Astrocyte (in vitro differentiated cells and primary cell): ENCODE measurements at regions not wholly inside any gene's neighbourhood (a gene's known extent, or its start where the extent isn't known, plus 50 kb on each side); places are given as distances from the start of the nearest gene placed in this dataset.

Source experiments
- DNase-seq: peaks from one replicate; pipeline ENCODE4 v3.0.0-alpha.2; 2010; ENCODE audit warnings: low read depth
- FAIRE-seq: peaks from 2 replicates; lab custom pipeline; 2011; peaks lifted over from hg19 to GRCh38; lab: Jason Lieb, UNC
- H2AFZ ChIP-seq: 2 replicates; pipeline ENCODE4 v1.6.0; 2012; ENCODE audit warnings: low read depth, low read length, inconsistent platforms
- H3K27ac ChIP-seq: 2 replicates; pipeline ENCODE4 v1.5.1; 2011; ENCODE audit warnings: low read depth, low read length, inconsistent platforms
- H3K27me3 ChIP-seq: 2 replicates; pipeline ENCODE4 v1.6.0; 2011; ENCODE audit warnings: low read length, inconsistent platforms; ENCODE audit not compliant: insufficient read depth
- H3K36me3 ChIP-seq: 2 replicates; pipeline ENCODE4 v1.5.1; 2011; ENCODE audit warnings: low read length, inconsistent platforms; ENCODE audit not compliant: insufficient read depth
- H3K4me1 ChIP-seq: 2 replicates; pipeline ENCODE4 v1.5.1; 2011; ENCODE audit warnings: low read length, inconsistent platforms; ENCODE audit not compliant: insufficient read depth
- H3K4me2 ChIP-seq: 2 replicates; pipeline ENCODE4 v1.6.0; 2012; ENCODE audit warnings: low read length, inconsistent platforms
- H3K4me3 ChIP-seq: 2 replicates; pipeline ENCODE4 v1.5.1; 2011; ENCODE audit warnings: low read depth, mild to moderate bottlenecking, low read length, inconsistent platforms; ENCODE audit not compliant: insufficient read depth
- H3K79me2 ChIP-seq: 2 replicates; pipeline ENCODE4 v1.6.0; 2012; ENCODE audit warnings: mild to moderate bottlenecking, low read length, inconsistent platforms; ENCODE audit not compliant: insufficient read depth
- H3K9ac ChIP-seq: 2 replicates; pipeline ENCODE4 v1.6.0; 2012; ENCODE audit warnings: mild to moderate bottlenecking, low read length, inconsistent platforms
- H3K9me3 ChIP-seq: 2 replicates; pipeline ENCODE4 v1.5.1; 2012; ENCODE audit warnings: low read depth, mild to moderate bottlenecking, low read length, inconsistent platforms; ENCODE audit not compliant: insufficient read depth
- H4K20me1 ChIP-seq: 2 replicates; pipeline ENCODE4 v1.6.0; 2012; ENCODE audit warnings: low read length, inconsistent platforms; ENCODE audit not compliant: insufficient read depth
- H3K27ac Mint-ChIP-seq: one replicate; pipeline ENCODE4 v1.8.0; 2021; ENCODE audit warnings: mild to moderate bottlenecking, mixed read lengths; ENCODE audit not compliant: unreplicated experiment
- H3K27me3 Mint-ChIP-seq: one replicate; pipeline ENCODE4 v1.8.0; 2021; ENCODE audit warnings: low read depth, mixed read lengths; ENCODE audit not compliant: unreplicated experiment
- H3K36me3 Mint-ChIP-seq: one replicate; pipeline ENCODE4 v1.8.0; 2021; ENCODE audit warnings: low read depth, mixed read lengths; ENCODE audit not compliant: unreplicated experiment
- H3K4me1 Mint-ChIP-seq: one replicate; pipeline ENCODE4 v1.8.0; 2021; ENCODE audit warnings: low read depth, mixed read lengths; ENCODE audit not compliant: unreplicated experiment
- H3K4me3 Mint-ChIP-seq: one replicate; pipeline ENCODE4 v1.8.0; 2021; ENCODE audit warnings: mild to moderate bottlenecking, moderate library complexity, mixed read lengths; ENCODE audit not compliant: unreplicated experiment
- H3K9me3 Mint-ChIP-seq: one replicate; pipeline ENCODE4 v1.8.0; 2021; ENCODE audit warnings: mild to moderate bottlenecking, mixed read lengths; ENCODE audit not compliant: unreplicated experiment
- CTCF ChIP-seq: IDR thresholded peaks from 2 replicates; pipeline ENCODE4 v1.5.1; 2011; ENCODE audit warnings: low read depth, mild to moderate bottlenecking, inconsistent platforms, low read length, moderate library complexity; ENCODE audit not compliant: insufficient read depth
- EZH2 ChIP-seq: IDR thresholded peaks from 2 replicates; pipeline ENCODE4 v1.6.1; 2012; ENCODE audit warnings: mild to moderate bottlenecking, low read length, inconsistent platforms; ENCODE audit not compliant: insufficient read depth

DNA sequence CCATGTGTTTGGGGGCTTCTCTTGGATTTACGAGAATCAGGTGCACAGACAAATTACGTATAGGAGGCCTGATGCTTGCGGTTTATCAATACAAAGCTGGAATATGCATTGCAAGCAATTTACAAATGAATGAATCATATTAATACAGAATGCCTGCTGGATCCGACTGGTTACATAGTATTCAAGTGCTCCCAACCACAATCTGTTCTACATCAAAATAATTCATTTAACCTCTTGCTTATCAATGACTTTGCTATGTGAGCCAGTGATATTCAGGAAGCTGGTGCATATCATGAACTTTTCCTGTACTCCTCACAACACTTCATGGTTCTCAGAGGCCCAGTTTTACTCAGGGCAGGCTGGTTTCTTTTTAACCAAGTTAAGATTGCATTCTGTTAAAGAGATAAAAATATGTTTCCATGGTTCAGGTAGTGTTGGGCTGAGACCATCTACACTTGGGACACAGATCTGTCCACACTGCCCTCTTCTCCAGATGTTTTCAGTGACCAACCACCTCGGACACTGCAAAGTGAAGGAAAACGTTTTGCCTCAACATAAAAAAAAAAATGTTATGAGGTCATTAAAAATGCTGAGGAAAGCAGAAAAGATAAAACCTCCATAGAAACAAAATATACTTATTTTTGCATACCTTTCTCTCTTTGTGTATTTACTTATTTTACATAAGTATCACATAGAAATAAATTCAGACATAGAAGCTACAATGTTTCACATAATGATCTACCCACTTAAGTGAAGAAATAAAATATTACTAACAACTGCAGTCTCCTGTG is 200.1 kb upstream of the VCX3A start:
- Histone ChIP-seq H3K9me3 (no peaks in the 10 kb centered on the region), H3K27me3 (no peaks in the 10 kb centered on the region), H2AFZ (no peak overlapping the region), H3K4me3 (no peak overlapping the region), H4K20me1 (no peaks in the 10 kb centered on the region), H3K36me3 (no peaks in the 10 kb centered on the region), H3K4me1 (no peaks in the 10 kb centered on the region), H3K79me2 (no peaks in the 10 kb centered on the region), H3K9ac (no peak overlapping the region), H3K27ac (no peak overlapping the region), H3K4me2 (no peak overlapping the region)
- no peak overlapping the region for H3K4me3 Mint-ChIP-seq
- no peak overlapping the region for H3K27ac Mint-ChIP-seq
- H3K9me3 Mint-ChIP-seq = no peaks in the 10 kb centered on the region
- no peaks in the 10 kb centered on the region for H3K4me1 Mint-ChIP-seq
- H3K27me3 Mint-ChIP-seq = no peaks in the 10 kb centered on the region
- H3K36me3 Mint-ChIP-seq = no peaks in the 10 kb centered on the region
- no peak for DNase-seq
- FAIRE-seq = no peak
- no peak for TF ChIP-seq EZH2
- no peak for TF ChIP-seq CTCF

DNA sequence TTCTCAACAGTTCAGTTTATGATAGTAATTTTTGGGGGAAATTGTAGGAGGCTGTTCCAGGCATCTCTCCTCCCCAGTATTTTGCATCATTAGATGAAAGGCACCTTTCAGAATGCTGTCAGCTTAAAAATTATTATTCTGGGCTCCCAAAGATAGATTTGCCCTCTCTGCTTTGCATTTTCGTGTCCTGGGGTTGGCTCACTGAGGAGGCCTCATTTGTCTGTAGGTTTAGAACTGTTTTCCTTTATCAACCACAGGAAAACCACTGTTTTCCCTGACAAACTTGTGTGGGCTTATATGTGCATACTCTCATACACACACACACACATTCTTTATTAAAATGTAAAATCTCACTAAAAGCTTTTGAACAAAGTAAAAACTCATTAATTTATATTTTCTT is 197.2 kb upstream of the VCX3A start:
- no peaks in the 10 kb centered on the region for H3K4me1 ChIP-seq

More for the DNA sequence above, 197.2 kb upstream of the VCX3A start:
- H3K4me3 Mint-ChIP-seq = no peak overlapping the region
- Histone ChIP-seq H3K4me3 (no peak overlapping the region), H3K27me3 (no peaks in the 10 kb centered on the region), H4K20me1 (no peaks in the 10 kb centered on the region), H3K27ac (no peak overlapping the region), H3K9ac (no peak overlapping the region), H2AFZ (no peak overlapping the region), H3K36me3 (no peaks in the 10 kb centered on the region), H3K79me2 (no peaks in the 10 kb centered on the region), H3K9me3 (no peaks in the 10 kb centered on the region), H3K4me2 (no peak overlapping the region)
- H3K36me3 Mint-ChIP-seq = no peaks in the 10 kb centered on the region
- no peak for TF ChIP-seq CTCF
- H3K9me3 Mint-ChIP-seq = no peaks in the 10 kb centered on the region
- no peak for DNase-seq
- H3K4me1 Mint-ChIP-seq = peaks cover 4% of the 10 kb centered on the region
- no peaks in the 10 kb centered on the region for H3K27me3 Mint-ChIP-seq
- no peak overlapping the region for H3K27ac Mint-ChIP-seq
- no peak for FAIRE-seq
